Cerebellar nuclear complex (tissue), 1 donor: ENCODE measurements at regions not wholly inside any gene's neighbourhood (a gene's known extent, or its start where the extent isn't known, plus 50 kb on each side); places are given as distances from the start of the nearest gene placed in this dataset.

Source experiments
- DNase-seq, 2 experiments: peaks; one replicate each; lab custom pipeline; 2025; lab: John Stamatoyannopoulos, UW

GRCh38 chr10:88169037-88169319 is 305.6 kb downstream of the PTEN start:
- DNase-seq = no peak

- no peak for DNase-seq
Observed at GRCh38 chr10:88170628-88171027, 307.2 kb downstream of the PTEN start.

GRCh38 chr10:88172159-88172558 is 308.7 kb downstream of the PTEN start:
- DNase-seq = no peak

- DNase-seq = no peak
Observed at GRCh38 chr10:88174391-88174790, 311.0 kb downstream of the PTEN start.

GRCh38 chr10:88178758-88179157 is 315.3 kb downstream of the PTEN start:
- no peak for DNase-seq

GRCh38 chr10:88179831-88180230 is 316.4 kb downstream of the PTEN start:
- no peak for DNase-seq

GRCh38 chr10:88181902-88182600 is 318.6 kb downstream of the PTEN start:
- DNase-seq = no peak

- no peak for DNase-seq
Observed at GRCh38 chr10:88182601-88182930, 319.1 kb downstream of the PTEN start.

GRCh38 chr10:88184543-88185297 is 321.3 kb downstream of the PTEN start:
- DNase-seq = no peak

- no peak for DNase-seq
Observed at GRCh38 chr10:88185830-88186229, 322.4 kb downstream of the PTEN start.

- no peak for DNase-seq
Observed at GRCh38 chr10:88186335-88186734, 322.9 kb downstream of the PTEN start.

GRCh38 chr10:88187472-88187871 is 324.0 kb downstream of the PTEN start:
- no peak for DNase-seq

GRCh38 chr10:88190123-88190522 is 326.7 kb downstream of the PTEN start:
- peak; percentile 3 to 46 for DNase-seq

GRCh38 chr10:88190540-88191235 is 327.3 kb downstream of the PTEN start:
- DNase-seq = no peak

- no peak for DNase-seq
Observed at GRCh38 chr10:88193018-88193417, 329.6 kb downstream of the PTEN start.

GRCh38 chr10:88194041-88194887 is 330.8 kb downstream of the PTEN start:
- DNase-seq = no peak

GRCh38 chr10:88194961-88195367 is 331.5 kb downstream of the PTEN start:
- DNase-seq = no peak

GRCh38 chr10:88195841-88196240 is 332.4 kb downstream of the PTEN start:
- DNase-seq = no peak

GRCh38 chr10:88196291-88196690 is 332.9 kb downstream of the PTEN start:
- no peak for DNase-seq

- no peak for DNase-seq
Observed at GRCh38 chr10:88198023-88198422, 334.6 kb downstream of the PTEN start.

- no peak for DNase-seq
Observed at GRCh38 chr10:88200312-88201032, 337.0 kb downstream of the PTEN start.
